ENCODE measurements at regions not wholly inside any gene's neighbourhood (a gene's known extent, or its start where the extent isn't known, plus 50 kb on each side); places are given as distances from the start of the nearest gene placed in this dataset.
"Not testable (repeated sequence)": the region's sequence is repeated elsewhere in the genome, so short reads cannot be mapped to it uniquely, and the experiment has no call there.

- no peak for FAIRE-seq
Observed at GRCh38 chr11:127804747-127805400, 782.5 kb downstream of the ETS1 start.

DNA sequence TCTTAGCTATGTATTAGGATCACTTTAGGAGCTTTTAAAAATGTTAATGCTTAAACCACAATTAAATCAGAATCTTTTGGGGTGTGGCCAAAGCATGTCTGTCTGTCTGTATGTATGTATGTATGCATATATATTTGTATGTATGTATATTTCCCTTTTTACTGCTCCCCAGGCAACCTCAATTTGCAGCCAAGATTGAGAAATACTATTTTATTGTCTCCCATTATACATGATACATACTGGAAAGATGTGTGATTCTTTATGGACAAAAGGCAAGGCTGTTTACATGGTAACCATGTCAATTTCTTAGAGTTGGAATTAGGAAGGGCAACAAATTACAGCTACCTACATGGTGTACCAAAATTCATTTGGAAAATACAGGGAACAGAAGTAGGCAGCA, 783.6 kb downstream of the ETS1 start:
- no peak for FAIRE-seq

- FAIRE-seq = no peak
Observed at GRCh38 chr11:127800989-127801688, 786.2 kb downstream of the ETS1 start.

DNA sequence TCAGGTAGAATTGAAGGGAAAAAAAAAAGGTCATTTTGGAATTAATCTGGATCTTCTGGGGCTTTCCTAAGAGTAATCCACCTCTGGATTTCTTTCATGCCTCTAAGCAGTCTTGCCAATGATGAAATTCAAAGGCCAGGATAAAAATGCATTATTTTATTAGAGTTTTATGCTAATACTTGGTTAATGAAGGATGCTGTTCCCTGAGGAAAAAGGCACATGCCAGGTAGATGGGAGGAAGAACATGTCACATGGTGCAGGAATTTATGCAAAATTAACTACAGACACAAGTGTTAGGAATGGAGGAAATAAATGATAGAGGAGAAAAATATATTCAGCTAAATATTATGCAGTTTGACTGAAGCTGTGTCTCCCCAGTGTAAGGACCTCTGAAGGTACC, 792.0 kb downstream of the ETS1 start:
- FAIRE-seq = no peak

- no peak for FAIRE-seq
Observed at GRCh38 chr11:127791844-127792243, 791.3 kb upstream of the KIRREL3 start.

- no peak for FAIRE-seq
Observed at GRCh38 chr11:127790592-127790991, 790.0 kb upstream of the KIRREL3 start.

- FAIRE-seq = no peak
Observed at GRCh38 chr11:127789927-127790326, 789.4 kb upstream of the KIRREL3 start.

DNA sequence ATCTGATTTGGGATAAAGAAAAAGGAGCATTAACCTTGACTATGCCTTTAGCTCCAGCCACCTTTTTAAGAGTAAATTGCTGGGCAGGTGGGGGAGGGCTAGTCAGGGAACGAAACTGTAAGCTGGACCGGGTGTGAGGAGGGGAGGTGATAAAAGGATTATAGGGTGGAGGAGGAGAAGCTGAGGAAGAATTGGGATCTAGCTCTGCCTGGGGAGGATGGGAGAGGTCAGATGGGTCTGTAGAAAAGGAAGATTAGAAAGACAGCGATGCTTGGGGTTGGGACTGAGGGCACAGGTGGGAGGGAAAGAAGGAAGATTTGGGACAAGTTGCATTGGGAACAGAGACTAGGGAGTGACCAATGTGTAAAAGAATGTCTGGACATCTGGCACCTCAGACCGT, 772.4 kb upstream of the KIRREL3 start:
- FAIRE-seq = not testable (repeated sequence)

DNA sequence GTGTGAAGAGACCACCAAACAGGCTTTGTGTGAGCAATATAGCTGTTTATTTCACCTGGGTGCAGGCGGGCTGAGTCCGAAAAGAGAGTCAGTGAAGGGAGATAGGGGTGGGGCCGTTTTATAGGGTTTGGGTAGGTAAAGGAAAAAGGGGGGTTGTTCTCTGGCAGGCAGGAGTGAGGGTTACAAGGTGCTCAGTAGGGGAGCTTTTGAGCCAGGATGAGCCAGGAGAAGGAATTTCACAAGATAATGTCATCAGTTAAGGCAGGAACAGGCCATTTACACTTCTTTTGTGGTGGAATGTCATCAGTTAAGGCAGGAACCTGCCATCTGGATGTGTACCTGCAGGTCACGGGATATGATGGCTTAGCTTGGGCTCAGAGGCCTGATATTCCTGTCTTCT, 768.4 kb upstream of the KIRREL3 start:
- FAIRE-seq = not testable (repeated sequence)

DNA sequence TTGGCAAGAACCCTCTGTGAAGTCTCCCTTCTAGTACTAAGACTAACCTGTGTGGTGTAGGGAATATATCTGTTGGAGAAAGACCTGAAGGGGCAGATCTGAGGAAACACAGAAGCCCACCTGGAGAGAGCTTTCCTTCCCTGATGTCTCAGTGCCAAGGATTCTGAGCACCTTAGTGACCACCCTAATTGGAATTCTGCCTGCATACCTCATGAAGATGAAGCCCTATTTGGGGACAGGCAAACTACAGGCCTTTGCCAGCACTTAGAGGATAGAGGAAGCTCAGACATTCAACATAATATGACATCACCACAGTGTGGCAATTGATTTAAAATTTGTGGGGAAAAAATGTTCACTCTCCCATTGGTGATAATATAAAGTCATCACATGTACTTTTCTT, 766.2 kb upstream of the KIRREL3 start:
- FAIRE-seq = no peak

- FAIRE-seq = no peak
Observed at GRCh38 chr11:127738771-127739286, 738.3 kb upstream of the KIRREL3 start.

- FAIRE-seq = no peak
Observed at GRCh38 chr11:127737499-127737898, 736.9 kb upstream of the KIRREL3 start.

GRCh38 chr11:127733552-127733951, 733.0 kb upstream of the KIRREL3 start:
- no peak for FAIRE-seq

DNA sequence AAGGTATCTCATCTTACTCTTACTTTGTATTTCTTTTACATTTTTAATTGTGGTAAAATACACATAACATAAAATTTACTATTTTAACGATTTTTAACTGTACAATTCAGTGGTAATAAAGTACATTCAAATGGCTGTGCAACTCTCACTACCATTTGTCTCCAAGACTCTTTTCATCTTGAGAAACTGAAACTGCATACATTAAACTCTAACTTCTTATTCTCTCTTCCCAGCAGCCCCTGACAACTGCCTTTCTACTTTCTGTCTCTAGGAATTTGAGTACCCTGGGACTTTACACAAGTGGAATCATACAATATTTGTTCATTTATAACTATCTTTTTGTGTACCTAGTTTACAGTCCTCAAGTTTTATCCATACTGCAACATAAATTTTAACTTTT, 725.8 kb upstream of the KIRREL3 start:
- FAIRE-seq = no peak

- FAIRE-seq = no peak
Observed at GRCh38 chr11:127723714-127724113, 723.1 kb upstream of the KIRREL3 start.

DNA sequence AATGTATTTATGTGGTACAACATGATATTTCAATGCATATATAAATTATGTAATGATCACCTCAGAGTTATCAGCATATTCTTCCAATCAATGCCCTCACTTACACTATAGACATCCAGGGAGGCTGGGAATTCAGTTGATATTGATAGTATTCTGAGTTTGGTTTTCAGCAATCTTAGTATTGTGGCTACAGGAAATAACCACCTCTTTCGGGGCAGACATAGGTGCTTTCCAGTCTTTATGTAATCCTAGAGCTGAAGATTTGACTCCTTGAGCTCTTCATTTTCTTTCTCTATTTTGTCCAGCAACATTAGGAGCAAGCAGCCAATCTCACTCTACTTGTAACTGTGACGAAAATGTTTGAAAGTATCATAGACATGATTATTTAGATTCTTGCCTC, 712.7 kb upstream of the KIRREL3 start:
- no peak for FAIRE-seq

DNA sequence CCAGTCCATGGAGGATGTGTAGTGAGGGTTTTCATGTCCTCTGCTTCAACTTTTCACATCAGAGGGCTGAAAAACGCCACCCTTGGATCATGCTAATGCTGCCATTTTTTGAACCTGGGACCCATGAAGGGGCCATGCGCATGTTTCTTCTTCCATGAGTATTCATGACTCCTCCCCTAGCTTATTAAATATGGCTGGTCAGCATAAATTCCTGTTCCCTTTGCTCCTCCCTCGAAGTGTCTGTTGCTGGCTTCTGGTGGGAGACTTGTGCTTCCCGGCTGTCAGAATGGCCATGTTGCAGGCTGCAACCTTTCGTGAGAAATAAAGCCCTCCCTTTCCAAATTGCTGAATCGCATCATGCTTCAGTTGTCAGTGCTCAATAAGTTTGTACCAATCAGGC, 711.2 kb upstream of the KIRREL3 start:
- FAIRE-seq = no peak

DNA sequence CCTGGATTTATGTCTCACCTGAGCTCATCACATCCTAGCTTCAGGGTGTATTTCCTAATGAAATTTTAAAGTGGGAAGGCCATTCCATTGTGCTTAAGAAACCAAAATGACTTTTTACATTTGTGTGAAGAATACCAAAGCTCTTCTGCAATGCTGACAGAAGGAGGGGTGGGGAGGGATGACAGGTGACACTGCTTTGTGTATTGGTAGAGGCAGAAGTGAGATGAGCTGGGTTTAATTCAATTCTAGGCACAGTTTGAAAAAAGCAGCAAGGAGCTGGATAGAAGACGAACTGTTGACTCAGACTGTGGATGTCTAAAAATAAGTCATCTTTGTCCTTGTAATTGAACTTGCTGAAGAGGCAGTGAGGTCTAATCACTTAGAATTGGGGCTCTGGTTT, 710.3 kb upstream of the KIRREL3 start:
- FAIRE-seq = no peak

- FAIRE-seq = no peak
Observed at GRCh38 chr11:127709960-127710359, 709.4 kb upstream of the KIRREL3 start.

DNA sequence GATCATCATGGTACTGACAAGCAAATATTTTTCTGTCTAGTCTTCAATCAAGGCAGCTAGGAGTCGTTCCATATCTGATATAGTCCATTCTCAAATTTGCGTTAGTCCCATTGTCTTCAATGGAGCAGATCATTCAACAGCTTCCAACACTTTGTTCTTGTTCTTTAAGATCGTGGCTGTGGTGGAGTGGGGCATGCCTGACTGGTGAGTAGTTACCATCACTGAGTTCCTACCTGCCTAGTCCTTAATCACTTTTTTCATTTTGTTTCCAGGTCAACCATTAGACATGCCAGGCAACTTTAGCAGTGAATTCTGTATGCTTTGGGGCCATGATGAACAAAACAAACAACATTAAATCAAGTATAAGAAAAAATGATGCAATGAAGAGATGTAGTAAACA, 693.1 kb upstream of the KIRREL3 start:
- FAIRE-seq = no peak

DNA sequence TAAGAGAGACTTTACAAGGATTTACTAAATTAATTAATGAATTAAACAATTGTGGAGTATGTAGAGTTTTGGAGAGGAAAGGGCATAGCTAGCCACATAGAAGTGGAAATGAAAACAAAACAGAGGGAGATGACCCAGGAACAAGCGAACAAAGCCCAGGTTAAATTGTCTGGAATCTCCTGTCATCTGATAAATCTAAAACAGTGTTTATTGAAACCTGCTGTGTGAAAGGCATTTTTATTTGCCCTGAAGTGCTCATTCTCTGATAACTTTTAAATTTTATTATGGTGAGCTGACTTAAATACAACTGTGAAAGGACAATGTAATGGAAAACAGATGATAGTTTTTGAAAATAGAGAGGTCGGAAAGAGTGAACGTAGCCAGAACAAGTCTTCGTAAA, 682.8 kb upstream of the KIRREL3 start:
- FAIRE-seq = no peak

- no peak for FAIRE-seq
Observed at GRCh38 chr11:127679816-127680545, 679.4 kb upstream of the KIRREL3 start.

DNA sequence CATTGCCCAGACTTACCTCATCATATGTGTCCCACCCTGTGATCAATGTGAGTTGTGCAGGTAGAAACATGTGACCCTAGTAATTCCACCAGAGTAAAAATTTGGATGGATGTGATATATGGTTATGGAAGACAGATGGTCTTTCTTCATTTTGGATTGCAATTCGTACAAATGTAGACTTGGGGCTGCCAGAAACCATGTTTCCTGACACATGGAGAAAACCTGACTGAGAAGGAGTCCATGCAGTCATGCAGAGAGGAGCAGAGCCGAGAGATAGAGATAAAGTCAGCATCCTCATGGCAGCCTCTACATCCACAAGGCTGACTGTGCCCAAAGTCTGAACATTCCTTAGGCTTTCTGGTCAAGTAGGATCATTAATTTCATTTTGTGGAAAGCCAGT, 678.1 kb upstream of the KIRREL3 start:
- no peak for FAIRE-seq
